Thyroid gland (tissue), 4 donors: ENCODE measurements at regions not wholly inside any gene's neighbourhood (a gene's known extent, or its start where the extent isn't known, plus 50 kb on each side); places are given as distances from the start of the nearest gene placed in this dataset.

Experiments used
- POLR2A ChIP-seq, 2 donors: fragments of 450-650 bp; IDR thresholded peaks; one replicate each; pipeline ENCODE4 v1.6.1; 2017; ENCODE audit warnings: antibody characterized with exemption in 2 of 2, mild to moderate bottlenecking in 2 of 2, moderate library complexity in 1 of 2
- TF ChIP-seq, protein P1 (sequence below), 6 experiments: fragments of 200-600 bp in 3 of 6; fragments of 450-650 bp in 3 of 6; sonication (generic) in 3 of 6; IDR thresholded peaks; one replicate each; pipeline ENCODE4 v1.5.1; 2016 to 2019; ENCODE audit warnings: antibody characterized with exemption in 6 of 6, mild to moderate bottlenecking in 2 of 6, inconsistent platforms in 1 of 6, moderate library complexity in 1 of 6

DNA sequence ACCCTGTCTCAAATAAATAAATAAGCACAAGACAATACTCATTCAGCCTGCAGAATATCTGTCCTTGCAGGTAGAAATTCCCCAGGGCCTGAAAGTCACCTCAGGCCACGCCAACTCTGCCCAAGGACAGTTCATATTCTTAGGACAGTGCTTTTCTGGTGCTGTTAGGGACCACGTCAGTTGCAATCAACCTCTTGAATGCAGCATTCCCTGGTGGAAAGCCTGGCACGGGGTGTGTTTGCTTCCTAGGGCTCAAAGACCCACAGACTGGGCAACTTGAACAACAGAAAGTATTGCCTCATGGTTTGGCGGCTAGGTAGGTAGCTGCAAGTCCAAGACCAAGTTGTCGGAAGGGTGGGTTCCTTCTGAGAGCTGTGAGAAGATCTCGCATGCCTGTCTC lies 160.3 kb downstream of the KCTD15 start:
- TF ChIP-seq, protein P1, sequence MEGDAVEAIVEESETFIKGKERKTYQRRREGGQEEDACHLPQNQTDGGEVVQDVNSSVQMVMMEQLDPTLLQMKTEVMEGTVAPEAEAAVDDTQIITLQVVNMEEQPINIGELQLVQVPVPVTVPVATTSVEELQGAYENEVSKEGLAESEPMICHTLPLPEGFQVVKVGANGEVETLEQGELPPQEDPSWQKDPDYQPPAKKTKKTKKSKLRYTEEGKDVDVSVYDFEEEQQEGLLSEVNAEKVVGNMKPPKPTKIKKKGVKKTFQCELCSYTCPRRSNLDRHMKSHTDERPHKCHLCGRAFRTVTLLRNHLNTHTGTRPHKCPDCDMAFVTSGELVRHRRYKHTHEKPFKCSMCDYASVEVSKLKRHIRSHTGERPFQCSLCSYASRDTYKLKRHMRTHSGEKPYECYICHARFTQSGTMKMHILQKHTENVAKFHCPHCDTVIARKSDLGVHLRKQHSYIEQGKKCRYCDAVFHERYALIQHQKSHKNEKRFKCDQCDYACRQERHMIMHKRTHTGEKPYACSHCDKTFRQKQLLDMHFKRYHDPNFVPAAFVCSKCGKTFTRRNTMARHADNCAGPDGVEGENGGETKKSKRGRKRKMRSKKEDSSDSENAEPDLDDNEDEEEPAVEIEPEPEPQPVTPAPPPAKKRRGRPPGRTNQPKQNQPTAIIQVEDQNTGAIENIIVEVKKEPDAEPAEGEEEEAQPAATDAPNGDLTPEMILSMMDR (IDR thresholded peaks at IDR 0.05): no peak
- TF ChIP-seq POLR2A (IDR thresholded peaks at IDR 0.05): no peak
